NCI-H82 (cell line): ENCODE measurements at regions not wholly inside any gene's neighbourhood (a gene's known extent, or its start where the extent isn't known, plus 50 kb on each side); places are given as distances from the start of the nearest gene placed in this dataset.

Experiments used
- DNase-seq: peaks from one replicate; lab custom pipeline; 2025; lab: John Stamatoyannopoulos, UW

DNA sequence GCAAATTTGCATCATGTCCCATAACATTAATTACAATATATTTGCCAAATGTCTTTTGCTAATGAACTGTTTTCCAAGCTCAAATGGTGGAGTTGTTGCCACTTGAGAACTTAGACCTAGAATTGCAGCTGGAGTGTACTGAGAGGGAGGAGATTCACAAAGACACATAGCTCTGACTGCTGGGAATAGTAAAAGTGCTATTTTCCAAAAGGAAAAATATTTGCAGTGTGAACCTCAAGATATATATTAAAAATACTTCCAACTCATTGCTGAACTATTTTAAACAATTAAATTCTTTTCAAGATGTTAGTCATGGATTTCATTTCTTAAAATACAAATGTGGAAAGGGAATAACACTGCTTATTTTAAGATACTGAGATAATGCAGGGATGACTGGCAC lies 666.8 kb upstream of the ARPP21 start:
- DNase-seq: no peak

DNA sequence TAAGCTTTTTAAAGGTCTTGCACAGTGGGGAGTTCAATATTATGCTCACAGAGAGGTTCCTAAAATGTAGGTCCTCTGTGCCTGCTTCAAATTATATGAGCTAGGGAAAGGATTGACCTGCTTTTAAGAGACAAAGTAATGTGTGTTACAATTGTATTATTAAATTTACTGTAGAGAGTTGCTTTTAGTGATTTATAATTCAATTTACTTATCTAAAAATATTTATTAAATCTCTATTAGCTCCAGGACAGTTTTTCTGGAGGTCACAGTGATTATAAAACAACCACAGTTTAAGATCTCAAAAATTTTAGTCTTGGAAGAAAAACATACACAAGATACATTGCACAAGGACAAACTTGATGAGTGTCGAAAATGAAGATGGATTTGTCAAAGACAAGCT lies 665.7 kb upstream of the ARPP21 start:
- DNase-seq: no peak

DNA sequence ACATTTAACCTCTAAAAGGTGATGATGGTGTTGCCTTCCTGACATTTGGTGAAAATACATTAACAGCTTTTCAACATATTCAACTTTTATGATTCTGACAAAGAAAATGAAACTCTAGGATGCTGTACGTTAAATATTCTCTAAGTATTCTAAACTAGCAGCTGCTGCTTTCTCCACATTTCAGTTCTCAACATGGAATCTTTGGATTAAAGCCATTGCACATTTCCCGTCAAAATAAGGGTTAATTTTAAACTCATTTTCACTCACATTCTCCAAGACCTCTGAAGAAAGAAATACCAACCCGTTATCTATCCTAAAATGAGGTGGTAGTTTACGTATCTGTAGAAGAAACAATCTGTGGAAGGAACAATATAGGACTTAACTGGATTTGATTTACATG lies 655.7 kb upstream of the ARPP21 start:
- DNase-seq: no peak

DNA sequence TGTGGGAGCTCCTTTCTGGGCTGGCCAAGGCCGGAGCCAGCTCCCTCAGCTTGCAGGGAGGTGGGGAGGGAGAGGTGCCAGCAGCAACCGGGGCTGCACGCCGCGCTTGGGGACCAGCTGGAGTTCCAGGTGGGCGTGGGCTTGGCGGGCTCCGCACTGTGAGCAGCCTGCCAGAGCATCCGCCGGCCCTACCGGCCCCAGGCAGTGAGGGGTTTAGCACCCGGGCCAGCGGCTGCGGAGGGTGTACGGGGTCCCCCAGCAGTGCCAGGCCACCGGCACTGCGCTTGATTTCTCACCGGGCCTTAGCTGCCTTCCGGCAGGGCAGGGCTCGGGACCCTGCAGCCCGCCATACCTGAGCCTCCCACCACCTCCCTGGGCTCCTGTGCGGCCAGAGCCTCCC lies 651.0 kb upstream of the ARPP21 start:
- no peak for DNase-seq

DNA sequence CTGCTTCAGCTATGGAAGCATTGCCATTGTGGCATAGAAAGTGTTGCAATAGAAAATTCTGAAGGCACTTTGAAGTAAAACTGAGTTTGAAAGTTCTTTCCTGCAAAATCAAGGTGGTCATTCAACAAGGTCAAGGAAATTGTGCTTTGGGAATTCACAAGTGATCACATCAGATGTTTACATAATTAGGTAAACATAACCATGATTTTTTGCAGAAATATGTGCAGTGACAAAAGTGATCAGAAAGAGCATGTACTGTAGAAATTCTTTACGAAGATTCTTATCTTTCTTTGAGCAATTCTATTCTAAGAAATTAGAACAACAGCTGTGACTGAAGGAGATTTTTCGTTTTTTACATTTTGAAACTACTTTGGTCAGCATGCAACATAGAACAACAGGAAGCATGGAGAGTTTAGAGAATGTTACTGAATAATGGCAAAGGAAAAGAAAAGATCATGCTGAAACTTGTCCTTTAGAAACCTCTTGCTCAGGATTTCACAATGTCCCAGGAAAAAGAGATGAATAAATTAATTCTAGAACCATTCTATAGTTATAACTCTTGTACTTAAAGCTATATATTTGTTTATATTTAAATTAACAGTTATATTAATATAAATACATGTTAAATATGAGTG lies 643.4 kb upstream of the ARPP21 start:
- no peak for DNase-seq

DNA sequence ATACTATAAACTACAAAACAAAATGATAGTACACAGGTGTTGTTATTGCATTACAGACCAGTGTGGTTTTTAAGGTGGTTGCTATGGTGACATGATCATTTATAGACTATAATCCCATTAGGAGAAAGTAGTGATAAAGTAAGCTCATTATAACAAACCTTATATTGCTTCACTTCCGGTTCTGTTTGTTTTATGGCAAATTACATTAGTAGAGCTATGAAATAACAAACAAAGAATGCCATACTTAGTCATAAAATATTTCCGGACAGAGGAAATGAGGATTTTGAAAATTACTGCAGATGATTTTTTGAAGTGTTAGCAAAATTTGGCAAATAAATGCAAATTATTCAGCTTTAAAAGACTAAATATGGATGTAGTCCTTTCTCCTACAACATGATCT lies 640.4 kb upstream of the ARPP21 start:
- peak; percentile 55 for DNase-seq

DNA sequence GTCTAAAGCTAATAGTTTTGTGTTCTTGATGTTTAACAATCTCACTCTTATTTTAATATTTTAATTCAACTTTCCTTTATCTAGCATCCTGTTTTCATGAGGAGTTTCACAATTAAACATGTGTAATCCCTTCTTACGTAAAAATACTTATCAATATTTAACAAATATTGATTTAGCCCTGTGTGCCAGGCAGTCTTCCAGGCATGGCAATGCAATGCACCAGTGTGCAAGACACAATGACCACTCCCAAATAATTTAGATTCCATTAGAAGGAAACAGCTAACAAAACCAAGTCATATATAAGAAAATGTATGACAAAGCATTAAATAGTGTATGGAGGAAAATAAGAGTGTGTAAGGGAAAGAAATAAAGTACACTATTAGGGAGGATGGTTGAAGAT lies 627.1 kb upstream of the ARPP21 start:
- no peak for DNase-seq

DNA sequence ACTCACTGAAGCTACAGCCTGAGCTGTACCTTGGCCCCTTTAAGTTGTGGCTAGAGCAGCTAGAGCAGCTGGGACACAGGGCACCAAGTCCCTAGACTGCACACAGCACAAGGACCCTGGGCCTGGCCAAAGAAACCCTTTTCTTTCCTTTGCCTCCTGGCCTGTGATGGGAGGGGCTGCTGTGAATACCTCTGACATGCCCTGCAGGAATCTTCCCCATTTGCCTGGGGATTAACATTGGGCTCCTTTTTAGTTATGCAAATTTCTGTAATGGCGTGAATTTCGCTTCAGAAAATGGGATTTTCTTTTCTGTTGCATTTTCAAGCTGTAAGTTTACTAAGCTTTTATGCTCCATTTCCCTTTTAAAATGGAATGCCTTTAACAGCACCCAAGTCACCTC lies 611.2 kb upstream of the ARPP21 start:
- no peak for DNase-seq

DNA sequence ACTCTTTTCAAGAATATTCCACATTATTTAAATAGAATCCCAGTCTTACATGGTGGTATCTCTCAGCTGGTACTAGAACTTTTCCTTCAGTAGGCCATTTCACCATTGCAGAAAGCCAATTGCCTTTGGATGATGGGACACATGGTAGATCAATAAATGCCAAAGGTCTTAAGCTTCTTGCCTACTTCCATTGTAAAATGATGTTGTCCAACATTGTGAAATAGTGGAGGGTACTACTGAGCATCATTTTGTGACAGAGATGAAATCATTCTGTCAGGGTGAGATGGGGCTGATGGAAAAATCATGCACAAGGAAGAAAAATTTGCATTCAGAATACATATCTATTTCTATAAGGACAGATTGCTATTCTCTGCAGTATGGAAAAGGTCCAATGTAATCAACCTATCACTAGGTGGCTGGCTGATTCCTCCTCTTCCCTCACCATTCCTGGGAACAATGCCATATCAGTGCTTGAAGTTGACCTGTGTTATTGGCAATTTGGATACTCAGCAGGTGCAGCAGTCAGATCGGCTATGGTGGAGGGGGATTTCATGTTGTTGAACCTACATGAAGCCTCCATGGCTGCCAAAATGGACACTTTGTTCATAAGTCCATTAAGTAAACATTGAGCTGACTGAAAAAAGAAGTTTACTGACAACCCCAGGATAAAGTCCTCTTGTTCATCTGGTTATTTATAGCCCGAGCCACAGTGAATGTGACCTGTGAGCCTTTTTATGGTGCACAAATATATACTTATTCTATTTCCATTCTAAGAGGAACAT lies 596.9 kb upstream of the ARPP21 start:
- DNase-seq: no peak

DNA sequence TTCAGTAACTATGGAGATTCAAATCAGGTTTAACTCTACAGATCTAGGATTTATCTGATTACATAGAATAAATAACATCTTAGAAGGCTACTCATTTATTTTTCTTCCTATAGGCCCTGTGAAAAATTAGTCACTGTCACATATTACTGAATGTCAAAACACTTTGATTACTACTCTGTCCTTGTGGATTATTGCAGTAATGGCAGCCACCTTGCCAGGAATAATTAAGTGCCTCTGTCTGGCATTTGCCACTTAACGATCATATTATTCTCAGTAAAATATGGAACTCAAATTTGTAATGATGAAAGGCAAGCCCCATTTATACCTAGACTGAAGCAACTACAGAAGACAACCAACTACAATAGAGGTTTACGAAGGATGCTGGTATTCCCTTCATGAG lies 596.3 kb upstream of the ARPP21 start:
- DNase-seq: no peak

DNA sequence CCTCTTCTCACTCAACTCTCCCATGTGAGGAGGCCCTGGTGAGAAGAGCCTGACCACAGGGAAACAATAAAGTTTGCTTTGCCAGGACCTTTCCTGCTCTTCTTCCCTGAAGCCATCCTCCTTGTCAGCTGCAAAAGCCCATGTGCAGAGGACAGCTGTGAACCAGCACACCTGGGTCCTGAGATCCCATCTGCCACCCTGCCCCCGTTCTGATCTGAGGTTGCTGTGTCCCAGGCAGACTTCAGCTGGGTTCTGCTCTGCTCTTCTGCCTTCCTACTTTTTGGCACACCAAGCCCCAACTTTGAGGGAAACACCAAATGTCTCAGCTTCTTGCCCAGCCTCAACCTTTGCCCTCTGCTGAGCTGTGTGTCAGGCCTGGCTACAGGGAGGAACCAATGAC lies 595.1 kb upstream of the ARPP21 start:
- no peak for DNase-seq

DNA sequence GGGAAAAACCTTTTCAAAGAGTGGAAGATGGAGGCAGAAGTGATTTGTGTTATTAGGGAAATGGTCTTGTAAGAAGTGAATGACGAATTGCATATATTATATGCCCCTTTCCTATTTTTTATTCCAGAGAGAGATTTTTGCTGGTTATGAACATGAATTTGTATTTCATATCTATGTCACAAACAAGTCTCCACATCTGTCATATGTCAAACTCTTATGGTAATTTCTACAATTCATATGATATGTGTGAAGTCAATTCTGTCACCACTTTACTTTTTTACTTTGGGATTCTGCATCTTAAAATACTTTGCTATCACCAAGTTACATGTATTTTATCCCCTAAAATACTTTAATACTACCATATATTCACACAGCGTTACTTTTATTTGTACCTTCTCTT lies 594.2 kb upstream of the ARPP21 start:
- no peak for DNase-seq

DNA sequence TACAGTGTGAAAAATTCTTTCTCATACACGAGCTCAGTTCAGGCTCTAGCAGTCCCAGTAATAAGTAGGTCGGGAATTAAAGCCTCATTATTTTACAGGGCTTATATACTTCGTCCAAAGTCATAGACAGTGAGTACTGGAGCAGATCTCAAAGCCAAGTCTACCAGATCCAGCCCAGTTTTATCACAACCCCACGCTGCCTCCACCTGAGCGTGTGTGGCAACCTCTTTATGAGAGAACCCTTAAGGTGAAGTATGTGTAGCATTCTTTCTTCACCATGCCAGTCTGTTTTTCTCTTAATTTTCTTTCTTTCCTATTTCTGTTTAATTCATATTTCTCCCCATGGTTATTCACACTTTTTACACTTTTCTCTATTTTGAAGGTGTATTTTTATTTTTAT lies 574.6 kb upstream of the ARPP21 start:
- DNase-seq: no peak

DNA sequence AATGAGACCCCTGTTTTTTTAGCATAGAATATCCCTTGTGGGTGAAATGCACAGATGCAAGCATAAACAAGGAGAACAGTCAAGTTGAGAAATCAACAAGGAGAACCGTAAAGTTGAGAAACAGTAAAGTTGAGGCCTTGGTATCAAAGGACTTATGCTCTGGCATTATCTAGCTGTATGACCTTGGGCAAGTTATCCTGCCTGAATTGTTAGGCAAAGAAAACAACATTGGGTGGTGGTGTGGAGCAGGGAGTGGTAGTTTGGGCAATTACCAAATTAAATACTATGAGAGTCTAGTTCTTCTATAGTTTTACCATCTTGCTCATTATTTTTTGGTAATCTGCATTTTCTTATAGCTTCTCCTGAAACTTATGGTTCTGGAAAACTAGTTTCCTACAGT lies 573.4 kb upstream of the ARPP21 start:
- no peak for DNase-seq

DNA sequence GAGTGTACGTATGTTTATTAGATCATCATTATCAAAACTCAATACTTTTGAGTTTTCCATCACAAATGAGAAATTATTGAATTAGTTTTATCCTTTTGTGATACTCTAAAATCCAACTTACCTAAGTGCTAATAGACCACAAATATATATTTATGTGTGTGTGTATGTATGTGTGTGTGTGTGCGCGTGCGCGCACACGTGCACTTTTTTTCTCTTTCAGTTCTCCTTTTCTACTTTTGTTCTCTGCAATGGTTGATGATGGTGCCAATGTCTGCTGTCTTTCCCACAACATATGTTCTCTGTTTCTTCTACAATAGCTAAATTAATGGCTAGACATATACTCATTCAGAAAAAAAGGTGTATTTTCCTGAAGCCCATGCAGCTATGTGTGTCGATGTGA lies 571.6 kb upstream of the ARPP21 start:
- no peak for DNase-seq

DNA sequence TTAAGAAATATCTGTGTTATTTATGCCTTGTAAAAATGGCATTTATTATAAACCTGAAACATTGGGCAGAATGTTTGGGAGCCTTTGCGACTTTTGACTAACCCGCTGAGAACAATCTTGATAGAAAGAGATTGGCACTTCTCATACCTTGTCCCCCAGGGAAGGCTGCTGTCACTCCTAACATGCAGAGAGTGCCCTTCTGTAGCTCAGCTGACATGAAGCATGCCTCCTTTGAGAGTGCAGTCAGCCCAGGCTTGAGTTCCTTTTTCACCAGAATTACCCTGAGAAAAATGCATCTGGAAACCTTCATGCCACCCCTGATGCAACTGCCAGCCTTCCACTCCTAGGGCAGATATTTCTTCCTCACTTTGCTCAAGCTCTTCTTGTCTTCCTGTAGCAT lies 569.2 kb upstream of the ARPP21 start:
- no peak for DNase-seq

DNA sequence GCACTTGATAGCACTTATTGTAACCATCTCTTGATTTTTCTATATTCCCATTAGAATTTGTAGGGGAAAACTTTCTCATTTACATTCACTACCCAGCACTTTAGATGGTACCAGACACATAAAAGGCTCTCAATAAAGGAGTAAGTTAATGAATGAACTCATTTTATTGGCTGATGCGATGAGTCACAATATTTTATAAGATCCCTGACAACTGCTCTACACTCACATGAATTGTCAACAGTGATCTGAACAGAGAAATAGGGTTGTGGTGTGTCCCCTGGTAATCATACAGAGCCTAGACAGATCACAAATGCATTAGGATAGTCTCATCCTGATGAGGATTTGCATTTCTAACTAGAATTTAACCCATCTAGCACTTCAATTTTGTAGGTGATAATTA lies 567.6 kb upstream of the ARPP21 start:
- no peak for DNase-seq

DNA sequence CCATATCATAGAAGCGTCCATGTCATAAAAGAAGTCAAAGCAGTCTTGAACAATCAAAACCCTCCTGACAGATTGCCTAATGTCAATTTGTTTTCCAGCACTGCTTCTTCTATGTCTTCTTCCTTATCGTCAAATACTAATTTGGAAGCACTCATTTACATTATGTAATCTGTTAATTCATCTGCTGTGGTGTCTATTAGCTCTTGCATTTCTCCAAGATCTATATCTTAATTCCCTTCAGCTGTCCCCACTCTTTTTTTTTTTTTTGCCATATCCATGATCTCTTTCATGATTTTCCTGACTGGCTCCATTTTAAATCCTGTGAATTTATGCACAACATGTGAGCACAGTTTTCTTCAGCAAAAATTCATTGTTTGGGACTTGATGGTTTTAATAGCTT lies 560.5 kb upstream of the ARPP21 start:
- no peak for DNase-seq

DNA sequence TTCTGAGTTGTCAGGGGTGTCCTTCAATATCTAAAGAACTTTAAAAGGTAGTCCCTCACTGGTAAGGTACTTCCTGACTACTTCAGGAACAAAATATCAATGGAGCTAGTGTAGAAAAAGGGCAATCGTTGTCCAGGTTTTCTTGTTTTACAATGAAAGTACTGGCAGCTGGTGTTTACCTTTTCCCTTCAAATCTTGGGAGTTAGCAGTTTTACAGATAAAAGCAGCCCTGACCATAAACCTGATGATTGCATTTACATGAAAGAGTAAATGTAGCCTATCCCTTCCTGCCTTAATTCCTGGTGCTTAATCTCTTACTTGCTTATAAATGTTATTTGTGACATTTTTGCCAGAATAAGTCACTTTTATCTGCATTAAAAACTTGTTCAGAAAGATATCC lies 559.9 kb upstream of the ARPP21 start:
- no peak for DNase-seq

DNA sequence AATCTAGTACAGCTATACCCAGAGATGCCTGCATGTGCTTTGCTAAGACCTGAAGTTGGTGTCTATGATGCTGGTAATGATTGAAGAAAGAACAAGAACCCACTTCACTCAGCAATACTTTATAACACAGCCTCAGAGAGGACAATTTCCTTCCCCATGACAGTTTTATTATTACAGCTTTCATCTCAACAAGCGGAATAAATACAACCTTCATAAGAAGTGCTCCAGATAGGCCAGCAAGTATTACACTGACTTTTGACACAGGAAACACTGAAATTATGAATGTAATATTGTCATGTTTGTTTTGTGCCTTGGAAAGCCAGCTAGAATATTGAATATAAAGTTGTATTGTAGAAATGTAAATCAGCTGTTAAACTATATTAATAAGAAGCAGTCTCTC lies 557.4 kb upstream of the ARPP21 start:
- no peak for DNase-seq

DNA sequence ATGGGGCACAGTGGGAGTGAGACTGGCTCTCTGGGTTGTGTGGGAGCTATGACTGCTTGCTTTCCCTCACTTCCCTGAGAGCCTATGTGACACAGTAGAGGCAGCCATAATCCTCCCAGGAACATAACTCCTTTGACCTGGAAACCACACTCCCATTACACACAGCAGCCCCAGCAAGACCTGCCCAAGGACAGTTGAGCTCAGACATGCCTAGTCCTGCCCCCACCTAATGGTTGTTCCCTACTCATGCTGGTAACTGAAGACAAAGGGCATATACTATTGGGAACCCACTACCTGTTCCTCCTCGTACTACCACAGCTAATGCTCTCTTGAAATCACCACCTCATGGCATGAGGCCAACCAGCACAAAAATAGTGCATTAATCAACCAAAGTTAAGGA lies 550.4 kb upstream of the ARPP21 start:
- no peak for DNase-seq

DNA sequence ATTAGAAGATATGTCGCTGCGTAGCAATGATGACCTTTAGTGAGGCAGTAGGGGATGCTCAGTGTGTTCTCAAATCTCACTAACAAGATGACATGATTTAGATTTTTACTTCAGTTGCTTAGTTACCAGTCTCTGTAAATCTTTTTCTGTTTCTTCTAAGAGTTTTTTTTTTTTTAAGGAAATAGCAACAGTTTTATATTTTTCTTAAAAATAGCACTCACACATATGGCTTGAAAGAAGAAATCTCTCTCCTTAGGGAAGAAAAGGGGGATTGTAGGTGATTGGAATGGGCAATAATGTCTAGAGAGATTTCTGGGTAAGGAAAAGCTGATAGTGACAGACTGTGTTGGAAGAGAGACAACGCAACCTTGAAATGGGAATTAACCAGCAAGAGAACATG lies 524.6 kb upstream of the ARPP21 start:
- peak; percentile 7 for DNase-seq

DNA sequence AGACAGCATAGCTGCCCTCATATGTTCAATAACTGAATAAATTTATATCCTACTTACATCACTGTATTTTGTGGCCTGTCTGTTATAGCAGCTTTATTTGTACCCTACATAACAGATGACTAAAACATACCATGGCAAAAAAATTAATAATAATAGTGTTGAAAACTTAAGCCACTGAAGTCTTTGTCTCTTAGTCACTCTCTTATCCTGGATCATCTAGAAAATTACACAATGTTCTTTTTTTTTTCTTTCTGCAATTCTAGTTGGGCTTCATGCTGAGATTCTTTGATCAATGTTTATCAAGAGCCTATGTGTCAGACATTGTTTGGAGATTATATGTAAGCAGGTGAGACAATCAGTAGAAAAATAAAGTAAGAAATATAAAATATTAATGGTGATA lies 519.3 kb upstream of the ARPP21 start:
- no peak for DNase-seq

DNA sequence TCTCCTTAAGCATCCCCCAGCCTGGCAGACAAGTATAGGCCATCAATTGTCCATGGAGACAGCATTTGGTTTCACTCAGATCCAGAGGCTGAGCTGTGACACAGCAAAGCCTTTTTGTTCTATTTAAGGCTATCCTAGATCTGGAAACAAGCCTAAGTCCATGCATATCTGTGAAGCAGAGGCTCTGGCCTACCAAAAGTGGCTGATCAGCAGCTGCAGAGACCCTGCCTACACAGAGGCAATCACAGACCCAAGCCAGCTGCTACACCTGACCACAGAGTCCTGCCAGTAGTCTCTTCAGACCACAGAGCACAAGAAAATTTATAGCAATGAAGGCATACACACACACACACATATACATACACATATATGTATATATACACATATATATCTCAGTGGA lies 501.7 kb upstream of the ARPP21 start:
- no peak for DNase-seq
